Inflammatory macrophage treated with lipopolysaccharide for 4 hours (primary cell): ENCODE measurements at regions not wholly inside any gene's neighbourhood (a gene's known extent, or its start where the extent isn't known, plus 50 kb on each side); places are given as distances from the start of the nearest gene placed in this dataset.

Source experiments
- DNase-seq: peaks from one replicate; pipeline ENCODE4 v3.0.0-alpha.2; 2020

- DNase-seq, result no peak
Observed at GRCh38 chr10:9733766-9734165, 1283.9 kb upstream of the CELF2 start.

GRCh38 chr10:9734218-9734617 lies 1283.5 kb upstream of the CELF2 start:
- no peak for DNase-seq

- DNase-seq, result no peak
Observed at GRCh38 chr10:9735731-9736130, 1281.9 kb upstream of the CELF2 start.

GRCh38 chr10:9743639-9744038 lies 1274.0 kb upstream of the CELF2 start:
- no peak for DNase-seq

- no peak for DNase-seq
Observed at GRCh38 chr10:9745158-9745557, 1272.5 kb upstream of the CELF2 start.

GRCh38 chr10:9757176-9757575 lies 1260.5 kb upstream of the CELF2 start:
- no peak for DNase-seq

GRCh38 chr10:9759596-9759995 lies 1258.1 kb upstream of the CELF2 start:
- DNase-seq, result no peak

GRCh38 chr10:9762966-9763656 lies 1254.6 kb upstream of the CELF2 start:
- no peak for DNase-seq

- no peak for DNase-seq
Observed at GRCh38 chr10:9766762-9767161, 1250.9 kb upstream of the CELF2 start.

- DNase-seq, result no peak
Observed at GRCh38 chr10:9781666-9782065, 1236.0 kb upstream of the CELF2 start.

- no peak for DNase-seq
Observed at GRCh38 chr10:9786101-9786500, 1231.6 kb upstream of the CELF2 start.

- DNase-seq, result no peak
Observed at GRCh38 chr10:9786576-9786975, 1231.1 kb upstream of the CELF2 start.

GRCh38 chr10:9789996-9790395 lies 1227.7 kb upstream of the CELF2 start:
- no peak for DNase-seq

GRCh38 chr10:9792181-9792580 lies 1225.5 kb upstream of the CELF2 start:
- DNase-seq, result no peak

GRCh38 chr10:9796564-9796963 lies 1221.1 kb upstream of the CELF2 start:
- DNase-seq, result no peak

GRCh38 chr10:9800011-9800410 lies 1217.7 kb upstream of the CELF2 start:
- DNase-seq, result no peak

- no peak for DNase-seq
Observed at GRCh38 chr10:9800571-9800970, 1217.1 kb upstream of the CELF2 start.

- no peak for DNase-seq
Observed at GRCh38 chr10:9807846-9808245, 1209.8 kb upstream of the CELF2 start.

GRCh38 chr10:9811601-9812000 lies 1206.1 kb upstream of the CELF2 start:
- no peak for DNase-seq

- DNase-seq, result no peak
Observed at GRCh38 chr10:9814285-9814864, 1203.3 kb upstream of the CELF2 start.

GRCh38 chr10:9819756-9820494 lies 1197.7 kb upstream of the CELF2 start:
- no peak for DNase-seq

- no peak for DNase-seq
Observed at GRCh38 chr10:9823268-9823930, 1194.3 kb upstream of the CELF2 start.

GRCh38 chr10:9824631-9825071 lies 1193.0 kb upstream of the CELF2 start:
- no peak for DNase-seq
